Activated naive CD8-positive, alpha-beta T cell treated with anti-CD3 and anti-CD28 coated beads, Interleukin-2, amount 10 ng/mL, durations not matched to agents 7 days and 5 days (primary cell): ENCODE measurements at regions not wholly inside any gene's neighbourhood (a gene's known extent, or its start where the extent isn't known, plus 50 kb on each side); places are given as distances from the start of the nearest gene placed in this dataset.

Experiments used
- ATAC-seq: fragments of 150-1000 bp; cut with Tn5 transposase; one replicate; pipeline ENCODE4 v1.10.0; 2021; ENCODE audit warnings: low read depth, moderate library complexity
- POLR2A ChIA-PET: fragments of 350-600 bp; sonication (Branson Sonifier 250); formaldehyde crosslinking; loops from one replicate; lab custom pipeline; 2021; ENCODE audit warnings: antibody characterized with exemption; lab: Charles Lee
- DNase-seq: peaks from one replicate; pipeline ENCODE4 v3.0.0; 2021
- H3K27ac Mint-ChIP-seq: one replicate; pipeline ENCODE4 v1.8.0; 2022; ENCODE audit warnings: mild to moderate bottlenecking, mixed read lengths
- H3K27me3 Mint-ChIP-seq: one replicate; pipeline ENCODE4 v1.8.0; 2022; ENCODE audit warnings: mild to moderate bottlenecking, moderate library complexity, mixed read lengths
- H3K36me3 Mint-ChIP-seq: one replicate; pipeline ENCODE4 v1.8.0; 2021; ENCODE audit warnings: mild to moderate bottlenecking, mixed read lengths
- H3K4me1 Mint-ChIP-seq: one replicate; pipeline ENCODE4 v1.8.0; 2021; ENCODE audit warnings: mixed read lengths
- H3K4me3 Mint-ChIP-seq: one replicate; pipeline ENCODE4 v1.8.0; 2022; ENCODE audit warnings: mild to moderate bottlenecking, moderate library complexity, mixed read lengths
- H3K9me3 Mint-ChIP-seq: one replicate; pipeline ENCODE4 v1.8.0; 2021; ENCODE audit warnings: mixed read lengths

DNA sequence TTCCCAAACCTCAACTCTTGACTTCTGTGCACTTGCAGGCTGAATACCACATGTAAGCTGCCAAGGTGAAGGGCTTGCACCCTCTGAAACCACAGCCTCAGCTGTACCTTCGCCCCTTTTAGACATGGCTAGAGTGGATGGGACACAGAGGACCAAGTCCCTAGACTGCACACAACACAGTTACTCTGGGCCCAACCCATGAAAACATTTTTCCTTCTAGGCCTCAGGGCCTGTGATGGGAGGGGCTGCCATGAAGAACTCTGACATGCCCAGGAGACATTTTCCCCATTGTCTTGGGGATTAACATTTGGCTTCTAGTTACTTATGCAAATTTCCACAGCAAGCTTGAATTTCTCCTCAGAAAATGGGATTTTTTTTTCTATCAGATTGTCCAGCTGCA lies 331.0 kb upstream of the RGMB start:
- Mint-ChIP-seq H3K4me1 (no peaks in the 10 kb centered on the region), H3K27me3 (no peaks in the 10 kb centered on the region), H3K9me3 (peaks cover 6% of the 10 kb centered on the region), H3K4me3 (no peak overlapping the region), H3K27ac (no peak overlapping the region), H3K36me3 (no peaks in the 10 kb centered on the region)
- POLR2A ChIA-PET, result no interaction called here
- ATAC-seq (no peak), DNase-seq (no peak)

DNA sequence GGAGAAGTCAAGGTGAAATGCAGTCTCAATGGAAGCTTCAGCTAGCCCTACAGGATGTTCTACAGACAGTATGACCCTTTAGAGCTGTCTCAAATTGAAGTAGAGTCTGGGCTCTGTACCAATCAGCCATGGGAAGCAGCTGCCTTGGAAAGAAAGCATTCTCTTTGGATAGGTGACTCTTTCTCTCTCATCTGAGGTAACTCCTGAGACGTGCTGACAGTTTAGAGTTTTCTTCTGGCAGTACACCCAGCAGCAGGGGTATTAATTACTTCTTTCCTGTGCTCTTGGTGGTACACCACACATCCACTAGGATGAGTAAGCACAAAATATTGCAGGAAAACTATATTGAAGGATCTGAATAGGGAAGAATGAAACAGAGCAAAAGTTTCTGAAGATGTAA lies 329.6 kb upstream of the RGMB start:
- peaks cover 2% of the 10 kb centered on the region for H3K27me3 Mint-ChIP-seq
- no peaks in the 10 kb centered on the region for H3K36me3 Mint-ChIP-seq
- ATAC-seq (no peak), DNase-seq (no peak)
- no peak overlapping the region for H3K4me3 Mint-ChIP-seq
- H3K4me1 Mint-ChIP-seq, result no peaks in the 10 kb centered on the region
- peaks cover 6% of the 10 kb centered on the region for H3K9me3 Mint-ChIP-seq
- POLR2A ChIA-PET, result no interaction called here
- H3K27ac Mint-ChIP-seq, result no peak overlapping the region

DNA sequence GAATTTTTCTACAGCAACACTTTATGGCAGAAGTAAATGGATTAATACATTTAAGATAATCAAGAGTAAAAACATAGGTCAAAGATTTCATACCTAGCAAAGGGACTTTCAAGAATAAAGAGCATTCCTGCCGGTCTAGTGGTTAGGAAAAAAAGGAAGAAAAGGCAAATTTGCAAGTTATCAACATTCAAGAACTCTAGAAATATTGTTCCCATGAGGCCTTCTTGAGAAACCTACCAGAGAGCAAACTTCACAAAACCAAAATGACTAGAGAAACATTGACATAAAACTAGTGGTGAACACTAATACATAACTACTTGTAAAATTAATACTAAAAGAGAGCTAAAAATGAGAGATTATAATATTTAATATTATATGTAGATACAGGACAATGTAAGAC lies 320.2 kb upstream of the RGMB start:
- POLR2A ChIA-PET, result no interaction called here
- Mint-ChIP-seq H3K9me3 (no peaks in the 10 kb centered on the region), H3K4me1 (no peaks in the 10 kb centered on the region), H3K36me3 (no peaks in the 10 kb centered on the region), H3K27ac (no peak overlapping the region), H3K27me3 (no peaks in the 10 kb centered on the region), H3K4me3 (no peak overlapping the region)
- no peak for DNase-seq
- ATAC-seq, result no peak

DNA sequence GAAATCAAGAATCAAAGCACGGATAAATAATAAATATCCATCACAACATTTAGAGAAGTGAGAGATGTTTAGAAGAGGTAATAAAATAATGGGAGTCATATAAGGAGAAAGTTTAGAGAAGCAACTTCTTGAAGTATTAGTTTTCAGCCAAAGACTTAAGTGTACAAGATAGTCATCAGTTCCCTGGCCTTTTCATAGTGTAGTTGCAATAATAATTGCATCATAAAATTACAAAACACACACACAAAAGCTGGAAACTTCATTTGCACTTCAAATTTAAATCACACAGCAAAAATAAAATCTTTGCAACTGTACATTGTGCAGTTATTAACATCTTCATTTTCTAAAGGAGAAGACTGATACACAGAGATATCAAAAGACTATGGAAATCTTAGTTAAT lies 319.1 kb upstream of the RGMB start:
- Mint-ChIP-seq H3K4me3 (no peak overlapping the region), H3K9me3 (no peaks in the 10 kb centered on the region), H3K27ac (no peak overlapping the region), H3K27me3 (no peaks in the 10 kb centered on the region), H3K36me3 (no peaks in the 10 kb centered on the region), H3K4me1 (no peaks in the 10 kb centered on the region)
- POLR2A ChIA-PET, result no interaction called here
- no peak for ATAC-seq
- no peak for DNase-seq

DNA sequence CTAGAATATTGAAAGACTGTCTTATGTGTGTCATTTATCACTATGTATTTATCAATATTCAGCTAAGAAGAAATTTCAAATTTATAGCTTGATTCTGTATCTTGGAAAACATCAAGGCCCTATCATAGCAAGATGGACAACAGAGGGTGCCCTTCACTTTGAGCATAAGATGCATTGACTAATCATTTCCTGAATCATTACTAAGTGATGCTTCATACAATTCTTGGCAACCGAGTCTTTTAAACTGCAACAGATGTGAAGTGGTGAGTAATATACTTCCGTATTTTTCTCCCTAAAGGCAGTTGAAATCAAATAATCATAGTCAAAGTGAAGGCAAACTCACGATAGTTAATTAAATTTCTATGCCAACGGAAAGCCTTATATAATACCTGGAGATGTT lies 318.6 kb upstream of the RGMB start:
- DNase-seq (no peak), ATAC-seq (no peak)
- Mint-ChIP-seq H3K4me3 (no peak overlapping the region), H3K36me3 (no peaks in the 10 kb centered on the region), H3K27ac (no peak overlapping the region), H3K9me3 (no peaks in the 10 kb centered on the region), H3K27me3 (no peaks in the 10 kb centered on the region), H3K4me1 (no peaks in the 10 kb centered on the region)
- POLR2A ChIA-PET, result no interaction called here

DNA sequence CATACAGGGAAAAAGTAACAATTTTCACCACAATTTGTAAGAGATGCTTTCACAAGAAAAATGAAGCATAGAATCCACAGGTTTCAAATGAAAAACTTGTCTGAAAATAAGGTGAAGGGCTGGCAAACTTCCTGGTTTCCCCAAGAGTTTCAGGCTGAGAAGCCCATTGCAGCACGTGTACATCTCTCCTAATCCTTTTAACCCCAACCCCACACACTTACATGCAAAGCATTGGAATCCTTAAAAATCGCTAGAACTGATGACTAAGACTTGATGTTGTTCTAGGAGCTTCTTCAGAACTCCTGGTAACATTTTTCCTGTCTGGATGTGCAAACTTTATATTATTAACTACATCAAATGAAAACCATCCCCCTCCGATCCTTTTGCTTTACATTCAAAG lies 317.8 kb upstream of the RGMB start:
- H3K27ac Mint-ChIP-seq, result no peak overlapping the region
- H3K36me3 Mint-ChIP-seq, result no peaks in the 10 kb centered on the region
- no peaks in the 10 kb centered on the region for H3K27me3 Mint-ChIP-seq
- H3K4me3 Mint-ChIP-seq, result no peak overlapping the region
- ATAC-seq (no peak), DNase-seq (no peak)
- no peaks in the 10 kb centered on the region for H3K9me3 Mint-ChIP-seq
- POLR2A ChIA-PET, result no interaction called here
- no peaks in the 10 kb centered on the region for H3K4me1 Mint-ChIP-seq

DNA sequence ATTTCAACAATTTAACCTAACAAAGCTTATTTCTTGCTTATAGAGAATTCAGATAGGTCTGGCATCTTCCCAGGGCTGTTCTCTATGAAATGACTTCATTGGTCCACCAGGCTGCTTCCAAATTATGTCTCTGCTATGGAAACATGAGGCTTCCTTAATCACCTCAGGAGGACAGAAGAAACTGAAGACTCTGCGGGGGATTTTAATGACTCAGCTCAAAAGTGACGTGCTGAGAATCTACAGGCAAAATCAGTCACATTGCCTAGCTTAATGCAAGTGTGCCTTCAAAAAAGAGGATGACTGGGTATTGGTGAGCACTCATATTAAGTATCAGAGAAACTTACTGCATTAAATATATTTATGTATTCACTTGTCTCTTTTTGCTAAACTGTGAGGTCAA lies 315.5 kb upstream of the RGMB start:
- no peaks in the 10 kb centered on the region for H3K36me3 Mint-ChIP-seq
- no peaks in the 10 kb centered on the region for H3K9me3 Mint-ChIP-seq
- no peak overlapping the region for H3K27ac Mint-ChIP-seq
- no peak overlapping the region for H3K4me3 Mint-ChIP-seq
- POLR2A ChIA-PET, result no interaction called here
- H3K27me3 Mint-ChIP-seq, result no peaks in the 10 kb centered on the region
- DNase-seq (no peak), ATAC-seq (no peak)
- no peaks in the 10 kb centered on the region for H3K4me1 Mint-ChIP-seq

DNA sequence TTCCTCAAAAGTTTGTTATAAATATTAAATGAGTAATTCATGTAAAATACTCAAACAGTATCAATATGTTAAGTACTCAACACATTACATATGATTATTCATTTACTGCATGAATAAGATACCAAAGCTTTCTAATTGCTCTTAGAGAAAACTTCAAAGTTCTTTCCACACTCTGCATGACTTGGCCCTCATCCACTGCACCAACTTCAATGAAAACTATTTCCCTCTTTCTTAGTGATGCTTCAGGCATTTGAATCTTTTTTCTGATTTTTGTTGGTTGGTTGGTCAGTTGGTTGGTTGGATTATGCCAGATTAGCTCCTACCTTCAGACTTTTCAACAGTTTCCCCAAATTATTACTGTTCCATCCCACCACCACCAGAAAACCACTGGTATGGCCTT lies 314.7 kb upstream of the RGMB start:
- DNase-seq, result no peak
- H3K4me3 Mint-ChIP-seq, result no peak overlapping the region
- POLR2A ChIA-PET, result no interaction called here

DNA sequence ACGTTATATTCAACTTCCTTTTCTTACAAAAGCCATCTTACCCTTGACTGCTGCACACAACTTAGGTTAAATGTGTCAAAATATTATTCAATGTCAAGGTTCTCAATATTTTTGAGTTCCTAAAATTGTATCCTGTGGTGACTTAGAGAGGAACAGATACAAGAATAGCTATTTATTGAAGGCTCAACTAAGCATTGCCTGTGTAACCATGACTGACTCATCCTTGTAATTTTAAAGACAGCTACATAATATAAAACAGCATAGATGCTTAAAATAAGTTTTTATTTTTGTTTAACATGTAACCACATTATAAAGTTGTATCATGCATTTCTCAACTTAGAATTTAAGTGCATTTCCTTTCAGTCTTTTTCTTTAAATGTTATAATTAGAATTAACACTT lies 312.9 kb upstream of the RGMB start:
- ATAC-seq (no peak), DNase-seq (no peak)
- H3K27ac Mint-ChIP-seq, result no peak overlapping the region
- H3K4me1 Mint-ChIP-seq, result no peaks in the 10 kb centered on the region
- H3K9me3 Mint-ChIP-seq, result peaks cover 4% of the 10 kb centered on the region
- H3K36me3 Mint-ChIP-seq, result no peaks in the 10 kb centered on the region
- POLR2A ChIA-PET, result no interaction called here
- no peak overlapping the region for H3K4me3 Mint-ChIP-seq
- H3K27me3 Mint-ChIP-seq, result no peaks in the 10 kb centered on the region

More for the DNA sequence above, 314.7 kb upstream of the RGMB start:
- no peaks in the 10 kb centered on the region for H3K27me3 Mint-ChIP-seq
- no peaks in the 10 kb centered on the region for H3K4me1 Mint-ChIP-seq
- no peaks in the 10 kb centered on the region for H3K36me3 Mint-ChIP-seq
- no peak overlapping the region for H3K27ac Mint-ChIP-seq
- no peak for ATAC-seq
- H3K9me3 Mint-ChIP-seq, result peaks cover under 1% of the 10 kb centered on the region

DNA sequence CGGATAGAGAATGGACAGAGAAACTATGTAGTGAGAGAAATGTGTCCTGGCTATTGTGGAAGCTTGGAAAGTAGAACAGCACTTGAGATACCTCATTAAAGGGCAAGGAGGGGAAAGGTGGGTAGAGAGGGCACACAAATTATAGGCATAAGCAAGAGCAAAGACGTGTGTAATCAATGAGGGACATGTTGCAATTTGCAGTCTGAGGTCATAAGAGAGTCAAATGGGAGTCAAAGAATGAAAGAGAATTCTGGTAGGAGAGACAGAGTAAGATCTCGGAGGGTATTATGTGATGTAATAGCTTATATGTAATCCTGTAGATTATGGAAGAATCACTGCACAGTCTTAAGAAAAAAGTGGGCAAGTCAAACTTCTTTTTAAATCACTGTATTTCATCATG lies 312.0 kb upstream of the RGMB start:
- no peaks in the 10 kb centered on the region for H3K36me3 Mint-ChIP-seq
- H3K27ac Mint-ChIP-seq, result no peak overlapping the region
- DNase-seq (no peak), ATAC-seq (no peak)
- H3K4me1 Mint-ChIP-seq, result no peaks in the 10 kb centered on the region
- POLR2A ChIA-PET, result no interaction called here
- H3K9me3 Mint-ChIP-seq, result peaks cover 4% of the 10 kb centered on the region
- no peaks in the 10 kb centered on the region for H3K27me3 Mint-ChIP-seq
- no peak overlapping the region for H3K4me3 Mint-ChIP-seq

DNA sequence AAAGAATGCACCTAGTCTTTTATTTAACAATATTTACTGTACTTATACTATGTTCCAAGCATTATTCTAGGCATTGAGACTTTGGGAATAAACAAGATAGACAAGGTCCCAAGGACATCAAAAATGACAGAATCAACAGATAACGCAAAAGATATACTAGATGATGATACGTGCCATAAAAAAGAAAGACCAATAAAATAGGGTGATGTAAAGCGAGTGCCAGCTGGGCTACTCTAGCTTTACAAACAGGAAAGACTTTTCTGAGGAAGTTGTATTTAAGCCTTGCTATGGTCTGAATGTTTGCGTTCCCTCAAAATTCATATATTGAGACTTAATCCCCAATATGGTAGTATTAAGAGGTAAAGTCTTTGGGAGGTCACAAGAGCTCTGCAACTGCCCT lies 310.2 kb upstream of the RGMB start:
- H3K9me3 Mint-ChIP-seq, result peaks cover 4% of the 10 kb centered on the region
- no peak overlapping the region for H3K4me3 Mint-ChIP-seq
- no peaks in the 10 kb centered on the region for H3K36me3 Mint-ChIP-seq
- ATAC-seq (no peak), DNase-seq (no peak)
- H3K27ac Mint-ChIP-seq, result no peak overlapping the region
- no peaks in the 10 kb centered on the region for H3K27me3 Mint-ChIP-seq
- H3K4me1 Mint-ChIP-seq, result no peaks in the 10 kb centered on the region
- POLR2A ChIA-PET, result no interaction called here

DNA sequence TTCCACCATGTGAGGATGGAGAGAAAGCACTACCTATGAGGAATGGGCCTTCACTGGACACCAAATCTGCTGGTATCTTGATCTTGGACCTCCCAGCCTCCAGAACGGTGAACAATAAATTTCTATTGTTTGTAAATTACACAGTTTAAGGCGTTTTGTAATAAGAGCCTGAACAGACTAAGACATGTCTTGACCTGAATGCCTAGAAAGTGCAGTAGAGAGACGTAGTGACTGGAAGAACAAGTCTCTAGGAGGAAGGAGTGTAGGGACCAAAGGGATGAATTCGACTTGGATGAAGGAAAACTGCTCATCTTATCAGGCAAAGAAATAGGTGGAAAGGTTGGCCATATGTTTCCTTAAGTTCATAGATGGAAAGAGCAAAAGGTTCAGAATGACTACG lies 309.8 kb upstream of the RGMB start:
- H3K27ac Mint-ChIP-seq, result no peak overlapping the region
- no peaks in the 10 kb centered on the region for H3K4me1 Mint-ChIP-seq
- H3K9me3 Mint-ChIP-seq, result peaks cover 4% of the 10 kb centered on the region
- no peak for ATAC-seq
- H3K4me3 Mint-ChIP-seq, result no peak overlapping the region
- DNase-seq, result no peak
- no peaks in the 10 kb centered on the region for H3K36me3 Mint-ChIP-seq
- H3K27me3 Mint-ChIP-seq, result no peaks in the 10 kb centered on the region
- POLR2A ChIA-PET, result no interaction called here

DNA sequence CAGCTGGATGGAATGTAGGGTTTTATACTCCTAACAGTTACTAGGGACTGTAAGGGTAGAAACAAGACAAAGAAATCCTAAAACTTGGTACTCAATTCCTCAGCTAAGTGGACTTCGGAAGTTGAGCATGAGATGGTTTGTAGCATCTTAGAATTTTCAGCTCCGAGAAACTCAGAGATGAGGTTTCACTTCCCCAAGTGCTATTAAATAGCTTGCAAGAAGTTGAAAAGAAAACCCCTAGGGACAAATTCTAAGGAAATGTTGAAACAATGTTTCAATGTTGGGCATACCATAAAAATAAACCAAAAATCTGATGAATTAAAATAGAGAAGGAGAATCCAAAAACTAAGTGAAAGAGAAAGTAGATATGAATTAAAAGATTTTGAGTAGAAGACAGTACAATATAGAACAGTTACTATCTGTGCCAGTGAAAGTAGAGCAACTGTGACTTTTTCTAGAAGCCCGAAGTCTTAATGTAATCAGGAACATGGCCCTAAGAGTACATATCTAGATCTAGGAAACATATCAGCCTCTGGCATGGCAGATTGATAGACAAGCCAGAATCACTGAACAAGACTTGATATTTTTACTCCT lies 308.6 kb upstream of the RGMB start:
- Mint-ChIP-seq H3K4me3 (no peak overlapping the region), H3K27me3 (no peaks in the 10 kb centered on the region), H3K27ac (no peak overlapping the region), H3K36me3 (no peaks in the 10 kb centered on the region), H3K4me1 (no peaks in the 10 kb centered on the region), H3K9me3 (peaks cover 4% of the 10 kb centered on the region)
- DNase-seq (no peak), ATAC-seq (no peak)
- POLR2A ChIA-PET, result no interaction called here

DNA sequence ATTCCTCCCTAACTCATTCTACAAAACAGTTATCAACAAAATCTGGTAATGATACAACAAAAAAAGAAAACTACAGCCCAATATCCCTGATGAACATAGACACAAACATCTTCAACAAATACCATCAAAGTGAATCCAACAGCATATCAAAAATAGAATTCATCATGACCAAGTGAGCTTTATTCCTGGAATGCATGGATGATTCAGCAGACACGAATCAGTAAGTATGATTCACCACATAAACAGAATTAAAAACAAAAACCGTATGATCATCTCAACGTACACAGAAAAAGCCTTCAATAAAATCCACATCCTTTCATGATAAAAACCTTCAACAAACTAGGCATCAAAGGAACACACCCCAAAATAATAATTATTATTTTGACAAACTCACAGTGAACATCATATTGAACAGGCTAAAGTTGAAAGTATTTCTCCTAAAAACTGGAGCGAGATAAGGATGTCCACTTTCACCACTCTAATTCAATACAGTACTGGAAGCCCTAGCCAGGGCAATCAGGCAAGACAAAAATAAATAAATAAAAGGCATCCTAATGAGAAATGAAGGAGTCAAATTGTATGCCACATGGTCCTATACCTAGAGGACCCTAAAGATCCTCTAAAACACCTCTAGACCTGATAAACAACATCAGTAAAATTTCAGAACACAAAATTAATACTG lies 305.1 kb upstream of the RGMB start:
- Mint-ChIP-seq H3K36me3 (no peaks in the 10 kb centered on the region), H3K4me3 (no peak overlapping the region), H3K27me3 (no peaks in the 10 kb centered on the region), H3K27ac (no peak overlapping the region), H3K4me1 (no peaks in the 10 kb centered on the region), H3K9me3 (peaks cover 4% of the 10 kb centered on the region)
- POLR2A ChIA-PET, result no interaction called here
- DNase-seq, result no peak
- ATAC-seq, result no peak
